ENCODE measurements at regions not wholly inside any gene's neighbourhood (a gene's known extent, or its start where the extent isn't known, plus 50 kb on each side); places are given as distances from the start of the nearest gene placed in this dataset.
"Not testable (repeated sequence)": the region's sequence is repeated elsewhere in the genome, so short reads cannot be mapped to it uniquely, and the experiment has no call there.

- H3K27ac ChIP-seq = peak overlapping the region; percentile 61 to 77 (median 72)
- no peaks in the 10 kb centered on the region for H3K36me3 ChIP-seq
- no peak for TF ChIP-seq POLR2AphosphoS5 (IDR thresholded peaks at IDR 0.05)
- TF ChIP-seq CTCF (IDR thresholded peaks at IDR 0.05) = no peak
- 0 to 7% methylated on average over 7 to 9 of the region's 9 CpGs for WGBS, 2 donors (ENCODE audit: low coverage in 1 of 2)
- H3K27me3 ChIP-seq = no peaks in the 10 kb centered on the region
- peaks cover 0 to 10% (median 10%) of the 10 kb centered on the region in 4 donors for H3K4me1 ChIP-seq
- H3K4me3 ChIP-seq = peak overlapping the region; percentile 4 to 53 (median 33)
- H3K9me3 ChIP-seq = no peaks in the 10 kb centered on the region
- no peak for DNase-seq
- intact Hi-C loops (cut with DNase I; ENCODE audit: low total_unique reads) = no loop called here
- in situ Hi-C loops (cut with MboI; ENCODE audit: low pct_ligation_motif_present in 1 of 4, low pct_unique_long_range_greater_than_20kb in 1 of 4, low sequenced_read_pairs in 3 of 4) = no loop called here
These were observed 89.3 kb downstream of the HNRNPD start for GRCh38 chr4:82284475-82284857.

GRCh38 chr4:82282875-82283274, 90.9 kb downstream of the HNRNPD start:
- Histone ChIP-seq H3K36me3 (no peaks in the 10 kb centered on the region), H3K9me3 (no peaks in the 10 kb centered on the region), H3K4me1 (peaks cover 0 to 10% (median 10%) of the 10 kb centered on the region in 4 donors), H3K27ac (no peak overlapping the region), H3K27me3 (no peaks in the 10 kb centered on the region), H3K4me3 (no peak overlapping the region)
- no peak for DNase-seq
- intact Hi-C loops (cut with DNase I; ENCODE audit: low total_unique reads) (no loop called here), in situ Hi-C loops (cut with MboI; ENCODE audit: low pct_ligation_motif_present in 1 of 4, low pct_unique_long_range_greater_than_20kb in 1 of 4, low sequenced_read_pairs in 3 of 4) (no loop called here)
- 56 to 57% methylated on average over 1 to 2 of the region's 2 CpGs for WGBS, 2 donors (ENCODE audit: low coverage in 1 of 2)
- TF ChIP-seq CTCF (IDR thresholded peaks at IDR 0.05) (no peak), POLR2A (IDR thresholded peaks at IDR 0.05) (no peak), POLR2AphosphoS5 (IDR thresholded peaks at IDR 0.05) (no peak), EP300 (IDR thresholded peaks at IDR 0.05; ENCODE audit: low read depth) (no peak)

- WGBS, 2 donors (ENCODE audit: low coverage in 1 of 2) = 74 to 88% methylated on average over 3 to 4 of the region's 4 CpGs
- H3K4me3 ChIP-seq; intact Hi-C loops (cut with DNase I; ENCODE audit: low total_unique reads); H3K27ac ChIP-seq; H3K27me3 ChIP-seq; in situ Hi-C loops (cut with MboI; ENCODE audit: low pct_ligation_motif_present in 1 of 4, low pct_unique_long_range_greater_than_20kb in 1 of 4, low sequenced_read_pairs in 3 of 4); DNase-seq; H3K4me1 ChIP-seq; H3K36me3 ChIP-seq; H3K9me3 ChIP-seq: not testable (repeated sequence)
These were observed 94.2 kb downstream of the HNRNPD start for GRCh38 chr4:82279550-82279949.

GRCh38 chr4:82276332-82276640, 97.5 kb downstream of the HNRNPD start:
- Histone ChIP-seq H3K36me3 (no peaks in the 10 kb centered on the region), H3K27me3 (no peaks in the 10 kb centered on the region), H3K4me3 (no peak overlapping the region), H3K27ac (no peak overlapping the region), H3K4me1 (peaks cover 0 to 5% (median 0%) of the 10 kb centered on the region in 4 donors), H3K9me3 (no peaks in the 10 kb centered on the region)
- no peak for DNase-seq
- in situ Hi-C loops (cut with MboI; ENCODE audit: low pct_ligation_motif_present in 1 of 4, low pct_unique_long_range_greater_than_20kb in 1 of 4, low sequenced_read_pairs in 3 of 4) = no loop called here
- TF ChIP-seq EP300 (IDR thresholded peaks at IDR 0.05; ENCODE audit: low read depth) = no peak
- no peak for TF ChIP-seq POLR2AphosphoS5 (IDR thresholded peaks at IDR 0.05)
- no peak for TF ChIP-seq CTCF (IDR thresholded peaks at IDR 0.05)
- TF ChIP-seq POLR2A (IDR thresholded peaks at IDR 0.05) = no peak
- WGBS, 2 donors (ENCODE audit: low coverage in 1 of 2) = 90% methylated on average over 2 of the region's 2 CpGs; no CpG with 5 or more reads in 1 of the 2 donors
- intact Hi-C loops (cut with DNase I; ENCODE audit: low total_unique reads) = no loop called here

- Histone ChIP-seq H3K27ac (no peak overlapping the region), H3K27me3 (no peaks in the 10 kb centered on the region), H3K4me3 (no peak overlapping the region), H3K9me3 (no peaks in the 10 kb centered on the region), H3K36me3 (no peaks in the 10 kb centered on the region), H3K4me1 (peaks cover 0 to 5% (median 0%) of the 10 kb centered on the region in 4 donors)
- intact Hi-C loops (cut with DNase I; ENCODE audit: low total_unique reads) = no loop called here
- in situ Hi-C loops (cut with MboI; ENCODE audit: low pct_ligation_motif_present in 1 of 4, low pct_unique_long_range_greater_than_20kb in 1 of 4, low sequenced_read_pairs in 3 of 4) = no loop called here
- no peak for DNase-seq
- 82 to 86% methylated on average over 2 to 9 of the region's 9 CpGs for WGBS, 2 donors (ENCODE audit: low coverage in 1 of 2)
- TF ChIP-seq CTCF (IDR thresholded peaks at IDR 0.05) (no peak), POLR2AphosphoS5 (IDR thresholded peaks at IDR 0.05) (no peak), EP300 (IDR thresholded peaks at IDR 0.05; ENCODE audit: low read depth) (no peak), POLR2A (IDR thresholded peaks at IDR 0.05) (no peak)
These were observed 98.1 kb downstream of the HNRNPD start for GRCh38 chr4:82275431-82276331.

- DNase-seq; H3K27me3 ChIP-seq; H3K4me3 ChIP-seq; H3K27ac ChIP-seq; H3K36me3 ChIP-seq; intact Hi-C loops (cut with DNase I; ENCODE audit: low total_unique reads); H3K9me3 ChIP-seq; in situ Hi-C loops (cut with MboI; ENCODE audit: low pct_ligation_motif_present in 1 of 4, low pct_unique_long_range_greater_than_20kb in 1 of 4, low sequenced_read_pairs in 3 of 4); H3K4me1 ChIP-seq: not testable (repeated sequence)
- WGBS, 2 donors (ENCODE audit: low coverage in 1 of 2) = 79 to 94% methylated on average over 7 of the region's 7 CpGs
These were observed 99.1 kb downstream of the HNRNPD start for GRCh38 chr4:82274700-82275099.

GRCh38 chr4:82272523-82272922, 101.3 kb downstream of the HNRNPD start:
- peaks cover 0 to 10% (median 0%) of the 10 kb centered on the region in 4 donors for H3K4me1 ChIP-seq
- H3K27me3 ChIP-seq; DNase-seq; H3K27ac ChIP-seq; in situ Hi-C loops (cut with MboI; ENCODE audit: low pct_ligation_motif_present in 1 of 4, low pct_unique_long_range_greater_than_20kb in 1 of 4, low sequenced_read_pairs in 3 of 4); H3K9me3 ChIP-seq; H3K4me3 ChIP-seq; H3K36me3 ChIP-seq; intact Hi-C loops (cut with DNase I; ENCODE audit: low total_unique reads): not testable (repeated sequence)
- 83% methylated on average over 2 to 4 of the region's 4 CpGs for WGBS, 2 donors (ENCODE audit: low coverage in 1 of 2)

Measured in transverse colon (tissue), 4 donors.